OCI-LY7 (cell line): ENCODE measurements at regions not wholly inside any gene's neighbourhood (a gene's known extent, or its start where the extent isn't known, plus 50 kb on each side); places are given as distances from the start of the nearest gene placed in this dataset.

Experiments
- EZH2phosphoT487 ChIP-seq: fragments of 200-600 bp; sonication (generic); IDR thresholded peaks from 2 replicates; pipeline ENCODE4 v1.6.1; 2018; ENCODE audit warnings: low read depth, borderline replicate concordance, mild to moderate bottlenecking, mixed run types, antibody characterized with exemption, low read length, moderate library complexity, mixed read lengths
- TF ChIP-seq, protein P1 (sequence below): fragments of 200-600 bp; sonication (generic); conservative IDR thresholded peaks from 2 replicates; pipeline ENCODE4 v1.5.1; 2014; ENCODE audit warnings: mild to moderate bottlenecking, antibody characterized with exemption, low read length, moderate library complexity, mixed read lengths

DNA sequence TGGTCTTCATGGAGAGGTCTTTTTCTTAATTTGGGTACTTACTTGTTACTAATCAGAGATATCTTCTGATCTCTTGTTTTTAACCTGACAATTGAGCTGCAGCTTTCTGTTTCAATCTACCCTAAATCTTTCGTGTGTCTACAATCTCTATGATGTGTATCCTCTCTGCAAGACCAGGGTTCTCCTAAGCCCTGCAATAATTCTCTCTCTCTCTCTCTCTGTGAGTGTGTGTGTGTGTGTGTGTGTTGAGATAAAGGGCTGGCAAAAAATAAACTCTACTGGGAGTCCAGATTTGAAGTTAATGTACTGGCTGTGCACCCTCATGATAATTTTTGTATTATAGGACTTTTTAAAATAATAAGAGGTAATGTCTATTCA is 57.8 kb upstream of the FBXL7 start:
- TF ChIP-seq, protein P1, sequence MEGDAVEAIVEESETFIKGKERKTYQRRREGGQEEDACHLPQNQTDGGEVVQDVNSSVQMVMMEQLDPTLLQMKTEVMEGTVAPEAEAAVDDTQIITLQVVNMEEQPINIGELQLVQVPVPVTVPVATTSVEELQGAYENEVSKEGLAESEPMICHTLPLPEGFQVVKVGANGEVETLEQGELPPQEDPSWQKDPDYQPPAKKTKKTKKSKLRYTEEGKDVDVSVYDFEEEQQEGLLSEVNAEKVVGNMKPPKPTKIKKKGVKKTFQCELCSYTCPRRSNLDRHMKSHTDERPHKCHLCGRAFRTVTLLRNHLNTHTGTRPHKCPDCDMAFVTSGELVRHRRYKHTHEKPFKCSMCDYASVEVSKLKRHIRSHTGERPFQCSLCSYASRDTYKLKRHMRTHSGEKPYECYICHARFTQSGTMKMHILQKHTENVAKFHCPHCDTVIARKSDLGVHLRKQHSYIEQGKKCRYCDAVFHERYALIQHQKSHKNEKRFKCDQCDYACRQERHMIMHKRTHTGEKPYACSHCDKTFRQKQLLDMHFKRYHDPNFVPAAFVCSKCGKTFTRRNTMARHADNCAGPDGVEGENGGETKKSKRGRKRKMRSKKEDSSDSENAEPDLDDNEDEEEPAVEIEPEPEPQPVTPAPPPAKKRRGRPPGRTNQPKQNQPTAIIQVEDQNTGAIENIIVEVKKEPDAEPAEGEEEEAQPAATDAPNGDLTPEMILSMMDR: no peak
- no peak for TF ChIP-seq EZH2phosphoT487
